Retinal pigment epithelial cell (primary cell): ENCODE measurements at regions not wholly inside any gene's neighbourhood (a gene's known extent, or its start where the extent isn't known, plus 50 kb on each side); places are given as distances from the start of the nearest gene placed in this dataset.
"Not testable (repeated sequence)": the region's sequence is repeated elsewhere in the genome, so short reads cannot be mapped to it uniquely, and the experiment has no call there.

Experiments used
- DNase-seq: peaks from one replicate; pipeline ENCODE4 v3.0.0-alpha.2; 2010; ENCODE audit warnings: low read depth
- H3K4me3 ChIP-seq: 2 replicates; pipeline ENCODE4 v1.5.1; 2011; ENCODE audit warnings: mild to moderate bottlenecking, low read length, control low read depth, moderate library complexity
- TF ChIP-seq, protein P1 (sequence below): conservative IDR thresholded peaks from 2 replicates; pipeline ENCODE4 v1.5.1; 2011; ENCODE audit warnings: low read depth, low read length, control low read depth, inconsistent platforms

DNA sequence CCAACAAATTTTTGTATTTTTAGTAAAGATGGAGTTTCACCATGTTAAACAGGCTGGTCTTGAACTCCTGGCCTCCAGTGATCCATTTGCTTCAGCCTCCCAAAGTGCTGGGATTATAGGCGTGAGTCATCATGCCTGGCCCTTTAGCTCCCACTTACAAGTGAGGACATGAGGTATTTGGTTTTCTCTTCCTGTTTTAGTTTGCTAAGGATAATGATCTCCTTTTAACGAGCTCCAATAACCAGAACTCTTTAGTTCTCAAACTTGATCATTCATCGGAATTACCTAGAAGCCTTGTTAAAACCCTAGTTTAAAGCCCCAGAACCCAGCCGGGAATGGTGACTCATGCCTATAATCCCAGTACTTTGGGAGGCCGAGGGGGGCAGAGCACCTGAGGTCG is 481.4 kb downstream of the TYW1 start:
- no peak overlapping the region for H3K4me3 ChIP-seq
- no peak for DNase-seq
- TF ChIP-seq, protein P1, sequence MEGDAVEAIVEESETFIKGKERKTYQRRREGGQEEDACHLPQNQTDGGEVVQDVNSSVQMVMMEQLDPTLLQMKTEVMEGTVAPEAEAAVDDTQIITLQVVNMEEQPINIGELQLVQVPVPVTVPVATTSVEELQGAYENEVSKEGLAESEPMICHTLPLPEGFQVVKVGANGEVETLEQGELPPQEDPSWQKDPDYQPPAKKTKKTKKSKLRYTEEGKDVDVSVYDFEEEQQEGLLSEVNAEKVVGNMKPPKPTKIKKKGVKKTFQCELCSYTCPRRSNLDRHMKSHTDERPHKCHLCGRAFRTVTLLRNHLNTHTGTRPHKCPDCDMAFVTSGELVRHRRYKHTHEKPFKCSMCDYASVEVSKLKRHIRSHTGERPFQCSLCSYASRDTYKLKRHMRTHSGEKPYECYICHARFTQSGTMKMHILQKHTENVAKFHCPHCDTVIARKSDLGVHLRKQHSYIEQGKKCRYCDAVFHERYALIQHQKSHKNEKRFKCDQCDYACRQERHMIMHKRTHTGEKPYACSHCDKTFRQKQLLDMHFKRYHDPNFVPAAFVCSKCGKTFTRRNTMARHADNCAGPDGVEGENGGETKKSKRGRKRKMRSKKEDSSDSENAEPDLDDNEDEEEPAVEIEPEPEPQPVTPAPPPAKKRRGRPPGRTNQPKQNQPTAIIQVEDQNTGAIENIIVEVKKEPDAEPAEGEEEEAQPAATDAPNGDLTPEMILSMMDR = no peak

DNA sequence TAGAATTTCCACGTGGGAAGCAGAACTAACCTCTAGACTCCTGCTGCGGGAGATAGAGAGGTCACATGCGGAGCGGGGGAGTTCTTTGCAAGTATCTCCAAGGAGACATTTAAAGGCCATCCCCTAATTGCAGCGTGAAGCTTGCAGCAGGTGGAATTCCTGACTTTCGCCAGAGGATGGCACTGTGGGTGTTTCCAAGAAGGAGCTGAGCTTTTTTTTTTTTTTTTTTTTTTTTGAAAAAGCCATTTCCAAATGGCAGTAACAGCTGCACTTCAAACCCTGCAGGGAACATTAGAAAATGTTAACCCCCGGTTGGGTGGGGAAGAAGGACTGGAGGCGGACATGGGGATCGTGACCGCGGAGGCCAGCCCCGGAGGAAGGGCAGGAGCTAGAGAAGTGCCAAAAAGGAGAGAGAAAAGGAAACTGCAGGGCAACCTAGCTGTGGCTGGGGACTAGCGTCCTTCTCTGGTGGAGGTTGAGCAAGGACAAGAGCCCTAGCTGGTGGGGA is 487.7 kb downstream of the TYW1 start:
- TF ChIP-seq, protein P1 = peak; percentile 83
- peak; percentile 13 for DNase-seq
- H3K4me3 ChIP-seq = peak overlapping the region; percentile 5

DNA sequence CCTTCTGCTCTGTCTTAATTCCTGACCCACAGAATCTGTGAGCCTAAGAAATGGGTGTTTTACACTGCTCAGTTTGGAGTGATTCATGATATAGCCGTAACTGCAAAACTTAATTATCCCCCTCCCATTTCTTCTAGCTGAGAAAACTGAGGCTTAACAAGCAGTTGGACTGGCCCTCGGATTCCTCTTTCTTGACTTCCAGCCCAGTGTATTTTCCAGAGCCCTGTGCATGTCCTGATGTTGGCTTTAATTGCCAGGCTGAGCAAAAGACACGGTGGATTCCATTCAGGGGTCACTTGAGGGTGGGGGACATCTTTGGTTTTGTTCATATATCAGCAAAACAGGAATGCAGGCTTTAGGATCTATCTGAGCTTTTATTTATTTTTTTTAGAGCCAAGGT is 489.8 kb downstream of the TYW1 start:
- no peak overlapping the region for H3K4me3 ChIP-seq
- TF ChIP-seq, protein P1 = no peak
- DNase-seq = no peak

DNA sequence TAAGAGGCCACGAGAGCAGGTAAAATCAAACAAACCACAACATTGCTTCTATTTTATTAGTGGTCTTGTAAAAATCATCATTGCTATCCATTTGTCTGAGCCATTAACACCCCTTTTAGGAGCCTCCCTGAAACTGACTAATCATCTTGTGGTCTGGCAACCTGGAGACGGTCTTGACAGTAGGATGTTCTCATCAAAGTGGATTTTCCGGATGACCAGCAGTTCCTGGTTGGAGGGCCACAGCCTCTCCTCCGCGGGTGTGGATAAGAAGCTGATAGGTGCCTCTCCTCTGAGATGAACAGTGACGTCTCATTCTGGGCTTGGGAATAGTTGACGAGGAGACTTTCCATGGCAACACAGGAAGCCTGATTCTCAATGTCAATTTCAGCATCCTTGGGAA is 490.7 kb downstream of the TYW1 start:
- no peak overlapping the region for H3K4me3 ChIP-seq
- TF ChIP-seq, protein P1 = no peak
- DNase-seq = no peak

DNA sequence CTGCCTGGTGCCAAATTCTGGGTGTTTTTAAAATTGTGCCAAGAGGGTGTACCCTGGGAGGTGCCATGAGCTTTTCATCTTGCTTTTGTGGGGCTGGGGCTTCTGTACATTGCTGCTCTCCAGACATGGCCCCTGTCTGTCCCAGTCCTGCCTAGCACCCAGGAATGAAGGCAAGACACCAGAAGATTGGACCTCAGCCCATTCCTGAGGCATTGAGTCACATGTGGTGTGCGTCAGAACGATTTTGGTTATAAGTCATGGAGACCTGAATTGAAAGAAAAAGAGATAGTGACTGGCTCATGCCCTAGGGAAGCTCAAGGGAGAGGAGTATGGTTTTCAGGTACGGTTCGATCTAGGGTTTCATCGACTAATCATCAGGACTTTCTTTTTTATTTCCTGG is 493.2 kb downstream of the TYW1 start:
- TF ChIP-seq, protein P1 = no peak
- no peak overlapping the region for H3K4me3 ChIP-seq
- no peak for DNase-seq

DNA sequence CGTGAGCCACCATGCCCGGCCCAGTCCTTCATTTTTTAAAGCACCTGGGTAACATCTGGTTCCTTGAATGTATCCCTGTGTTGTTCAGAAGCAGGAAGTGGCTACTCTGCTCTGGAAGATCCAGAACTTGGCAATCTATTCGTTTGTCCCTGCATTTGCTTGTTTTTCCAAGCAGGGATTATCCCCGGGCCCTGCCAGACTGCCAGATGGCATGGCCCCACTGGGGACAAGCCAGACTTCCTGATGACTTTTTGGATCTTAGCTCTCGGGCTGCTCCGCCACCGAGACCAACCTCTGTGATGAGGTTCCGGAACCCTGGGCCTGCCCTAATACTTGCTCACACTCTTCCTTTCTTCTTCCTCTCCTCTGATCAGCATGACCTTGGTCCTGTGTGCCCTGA is 496.7 kb downstream of the TYW1 start:
- no peak for DNase-seq
- TF ChIP-seq, protein P1 = no peak
- no peak overlapping the region for H3K4me3 ChIP-seq

DNA sequence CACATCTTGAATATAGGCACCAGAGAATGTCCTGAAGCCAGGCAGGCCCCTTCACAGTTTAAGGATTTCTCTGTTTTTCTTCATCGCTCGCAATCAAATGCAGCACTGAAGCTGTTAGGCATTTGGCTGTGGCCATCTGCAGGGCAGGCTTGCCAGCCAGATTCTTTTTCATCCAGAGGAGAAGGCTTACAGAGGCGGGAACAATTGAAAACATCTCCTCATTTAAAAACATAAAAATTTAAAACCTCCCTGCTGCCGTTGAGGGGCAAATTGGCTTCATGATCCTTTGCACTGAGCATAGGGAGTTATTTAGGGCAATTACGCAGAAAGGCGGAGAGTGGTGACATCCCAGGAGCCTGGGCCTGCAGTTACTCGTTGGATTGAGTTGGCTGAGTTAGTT is 500.0 kb downstream of the TYW1 start:
- TF ChIP-seq, protein P1 = no peak
- DNase-seq = no peak
- H3K4me3 ChIP-seq = no peak overlapping the region

DNA sequence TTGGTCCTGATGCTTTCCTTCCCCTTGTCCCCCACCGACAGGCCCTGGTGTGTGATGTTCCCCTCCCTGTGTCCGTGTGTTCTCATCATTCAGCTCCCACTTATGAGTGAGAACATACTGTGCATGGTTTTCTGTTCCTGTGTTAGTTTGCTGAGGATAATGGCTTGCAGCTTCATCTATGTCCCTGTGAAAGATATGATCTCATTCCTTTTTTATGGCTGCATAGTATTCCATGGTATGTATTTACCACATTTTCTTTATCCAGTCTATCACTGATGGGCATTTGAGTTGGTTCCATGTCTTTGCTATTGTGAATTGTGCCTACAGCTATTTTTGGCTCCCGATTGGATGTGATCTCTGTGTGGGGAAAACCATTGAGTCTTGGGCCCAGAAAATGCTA is 501.3 kb downstream of the TYW1 start:
- not testable (repeated sequence) for H3K4me3 ChIP-seq, DNase-seq
